BJ (cell line): ENCODE measurements at regions not wholly inside any gene's neighbourhood (a gene's known extent, or its start where the extent isn't known, plus 50 kb on each side); places are given as distances from the start of the nearest gene placed in this dataset.

Experiments used
- CTCF ChIA-PET: fragments of 350-600 bp; formaldehyde crosslinking; extraction: SDS; loops from one replicate; lab custom pipeline; 2021; ENCODE audit warnings: antibody characterized with exemption, inconsistent platforms; lab: Yijun Ruan, JAX
- POLR2A ChIA-PET: fragments of 300-600 bp; sonication (Branson Sonifier 250); formaldehyde crosslinking; extraction: SDS; loops from one replicate; lab custom pipeline; 2021; ENCODE audit warnings: antibody characterized with exemption; lab: Charles Lee
- DNase-seq: peaks from one replicate; pipeline ENCODE4 v3.0.0-alpha.2; 2011; ENCODE audit warnings: low read depth
- H3K27me3 ChIP-seq: 2 replicates; pipeline ENCODE4 v1.6.0; 2011; ENCODE audit warnings: low read length; ENCODE audit not compliant: control insufficient read depth, insufficient read depth
- H3K36me3 ChIP-seq: 2 replicates; pipeline ENCODE4 v1.5.1; 2011; ENCODE audit warnings: low read length; ENCODE audit not compliant: control insufficient read depth, insufficient read depth
- H3K4me3 ChIP-seq: 2 replicates; pipeline ENCODE4 v1.5.1; 2011; ENCODE audit warnings: low read depth, mild to moderate bottlenecking, control low read depth, low read length
- CTCF ChIP-seq: IDR thresholded peaks from 2 replicates; pipeline ENCODE4 v1.5.1; 2011; ENCODE audit warnings: low read depth, mild to moderate bottlenecking, control low read depth, inconsistent platforms, low read length, moderate library complexity; ENCODE audit not compliant: insufficient read depth

- Histone ChIP-seq H3K4me3 (no peak overlapping the region), H3K36me3 (no peaks in the 10 kb centered on the region), H3K27me3 (no peaks in the 10 kb centered on the region)
- DNase-seq = no peak
- ChIA-PET CTCF (no interaction called here), POLR2A (no interaction called here)
- TF ChIP-seq CTCF = no peak
These were observed 257.5 kb downstream of the GADD45G start for GRCh38 chr9:89862316-89862715.

- Histone ChIP-seq H3K4me3 (no peak overlapping the region), H3K36me3 (no peaks in the 10 kb centered on the region), H3K27me3 (no peaks in the 10 kb centered on the region)
- POLR2A ChIA-PET = no interaction called here
- no peak for DNase-seq
- no peak for TF ChIP-seq CTCF
- CTCF ChIA-PET = no interaction called here
These were observed 258.3 kb downstream of the GADD45G start for GRCh38 chr9:89863141-89863540.

- CTCF ChIA-PET = interaction anchor here (0.6 kb wide), 1 partner anchor 259 kb away, joined by 4 read pairs; no protein-coding TSS in a partner anchor
- no peak for DNase-seq
These were observed 259.0 kb downstream of the GADD45G start for GRCh38 chr9:89863837-89864236.

GRCh38 chr9:89864257-89864656 is 259.4 kb downstream of the GADD45G start:
- ChIA-PET CTCF (no interaction called here), POLR2A (no interaction called here)
- Histone ChIP-seq H3K36me3 (no peaks in the 10 kb centered on the region), H3K4me3 (no peak overlapping the region), H3K27me3 (no peaks in the 10 kb centered on the region)
- no peak for TF ChIP-seq CTCF
- no peak for DNase-seq

More at GRCh38 chr9:89863837-89864236, 259.0 kb downstream of the GADD45G start:
- POLR2A ChIA-PET = no interaction called here
- Histone ChIP-seq H3K36me3 (no peaks in the 10 kb centered on the region), H3K4me3 (no peak overlapping the region), H3K27me3 (no peaks in the 10 kb centered on the region)
- TF ChIP-seq CTCF = no peak

- no peak for TF ChIP-seq CTCF
- Histone ChIP-seq H3K36me3 (no peaks in the 10 kb centered on the region), H3K4me3 (no peak overlapping the region), H3K27me3 (no peaks in the 10 kb centered on the region)
- CTCF ChIA-PET = no interaction called here
- no peak for DNase-seq
- POLR2A ChIA-PET = no interaction called here
These were observed 259.9 kb downstream of the GADD45G start for GRCh38 chr9:89864731-89865130.
